Right renal pelvis (tissue), 4 donors: ENCODE measurements at regions not wholly inside any gene's neighbourhood (a gene's known extent, or its start where the extent isn't known, plus 50 kb on each side); places are given as distances from the start of the nearest gene placed in this dataset.
"Not testable (repeated sequence)": the region's sequence is repeated elsewhere in the genome, so short reads cannot be mapped to it uniquely, and the experiment has no call there.

Experiments used
- DNase-seq, 4 donors: peaks; one replicate each; pipeline ENCODE4 v3.0.0-alpha.2; 2013; ENCODE audit warnings: low read depth in 4 of 4, low spot score in 3 of 4, missing footprints in 1 of 4

GRCh38 chr16:72609066-72609465, 437.1 kb upstream of the PMFBP1 start:
- no peak for DNase-seq

GRCh38 chr16:72604375-72604774, 432.4 kb upstream of the PMFBP1 start:
- no peak for DNase-seq

GRCh38 chr16:72602499-72602898, 430.5 kb upstream of the PMFBP1 start:
- DNase-seq, result no peak

- no peak for DNase-seq
These were observed 426.7 kb upstream of the PMFBP1 start for GRCh38 chr16:72598696-72599095.

- no peak for DNase-seq
These were observed 426.0 kb upstream of the PMFBP1 start for GRCh38 chr16:72597938-72598337.

GRCh38 chr16:72596373-72596772, 424.4 kb upstream of the PMFBP1 start:
- DNase-seq, result no peak

- no peak for DNase-seq
These were observed 418.4 kb upstream of the PMFBP1 start for GRCh38 chr16:72590151-72590937.

GRCh38 chr16:72588551-72588950, 416.6 kb upstream of the PMFBP1 start:
- no peak for DNase-seq

GRCh38 chr16:72578061-72578460, 406.1 kb upstream of the PMFBP1 start:
- DNase-seq, result not testable (repeated sequence)

- no peak for DNase-seq
These were observed 404.2 kb upstream of the PMFBP1 start for GRCh38 chr16:72576189-72576588.

GRCh38 chr16:72569677-72570076, 397.7 kb upstream of the PMFBP1 start:
- DNase-seq, result no peak

GRCh38 chr16:72568502-72568901, 396.5 kb upstream of the PMFBP1 start:
- no peak for DNase-seq

GRCh38 chr16:72566174-72566573, 394.2 kb upstream of the PMFBP1 start:
- no peak for DNase-seq

- no peak for DNase-seq
These were observed 393.2 kb upstream of the PMFBP1 start for GRCh38 chr16:72565106-72565505.

- no peak for DNase-seq
These were observed 388.7 kb upstream of the PMFBP1 start for GRCh38 chr16:72560617-72561016.

GRCh38 chr16:72558501-72558900, 386.5 kb upstream of the PMFBP1 start:
- no peak for DNase-seq

- DNase-seq, result no peak
These were observed 383.0 kb upstream of the PMFBP1 start for GRCh38 chr16:72554935-72555334.

GRCh38 chr16:72552654-72553053, 380.7 kb upstream of the PMFBP1 start:
- DNase-seq, result no peak

- DNase-seq, result no peak
These were observed 379.7 kb upstream of the PMFBP1 start for GRCh38 chr16:72551649-72552048.

- DNase-seq, result no peak
These were observed 377.9 kb upstream of the PMFBP1 start for GRCh38 chr16:72549878-72550277.

- DNase-seq, result no peak
These were observed 370.1 kb upstream of the PMFBP1 start for GRCh38 chr16:72542102-72542501.

- DNase-seq, result no peak
These were observed 365.7 kb upstream of the PMFBP1 start for GRCh38 chr16:72537664-72538063.
